ENCODE measurements at regions not wholly inside any gene's neighbourhood (a gene's known extent, or its start where the extent isn't known, plus 50 kb on each side); places are given as distances from the start of the nearest gene placed in this dataset.

- TF ChIP-seq PATZ1 (CRISPR knock-in tag; IDR thresholded peaks at IDR 0.05; ENCODE audit: borderline replicate concordance) (no peak), TOX (CRISPR knock-in tag; IDR thresholded peaks at IDR 0.05; ENCODE audit: borderline replicate concordance) (no peak)
- TF ChIP-seq, protein P1, sequence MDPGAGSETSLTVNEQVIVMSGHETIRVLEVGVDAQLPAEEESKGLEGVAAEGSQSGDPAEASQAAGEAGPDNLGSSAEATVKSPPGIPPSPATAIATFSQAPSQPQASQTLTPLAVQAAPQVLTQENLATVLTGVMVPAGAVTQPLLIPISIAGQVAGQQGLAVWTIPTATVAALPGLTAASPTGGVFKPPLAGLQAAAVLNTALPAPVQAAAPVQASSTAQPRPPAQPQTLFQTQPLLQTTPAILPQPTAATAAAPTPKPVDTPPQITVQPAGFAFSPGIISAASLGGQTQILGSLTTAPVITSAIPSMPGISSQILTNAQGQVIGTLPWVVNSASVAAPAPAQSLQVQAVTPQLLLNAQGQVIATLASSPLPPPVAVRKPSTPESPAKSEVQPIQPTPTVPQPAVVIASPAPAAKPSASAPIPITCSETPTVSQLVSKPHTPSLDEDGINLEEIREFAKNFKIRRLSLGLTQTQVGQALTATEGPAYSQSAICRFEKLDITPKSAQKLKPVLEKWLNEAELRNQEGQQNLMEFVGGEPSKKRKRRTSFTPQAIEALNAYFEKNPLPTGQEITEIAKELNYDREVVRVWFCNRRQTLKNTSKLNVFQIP (CRISPR knock-in tag; IDR thresholded peaks at IDR 0.05; ENCODE audit: borderline replicate concordance, low read depth), result no peak
These were observed 1024.9 kb downstream of the REEP3 start for GRCh38 chr10:64546073-64546472.
